Stimulated activated CD8-positive, alpha-beta memory T cell treated with anti-CD3 and anti-CD28 coated beads, Interleukin-4, amount 100 ng/mL, for 48 hours (primary cell): ENCODE measurements at regions not wholly inside any gene's neighbourhood (a gene's known extent, or its start where the extent isn't known, plus 50 kb on each side); places are given as distances from the start of the nearest gene placed in this dataset.
"Not testable (repeated sequence)": the region's sequence is repeated elsewhere in the genome, so short reads cannot be mapped to it uniquely, and the experiment has no call there.

Experiments
- DNase-seq: peaks from one replicate; pipeline ENCODE4 v3.0.0-alpha.2; 2020

GRCh38 chr19:30103981-30104380, 161.9 kb downstream of the URI1 start:
- DNase-seq = no peak

- DNase-seq = no peak
Measured at GRCh38 chr19:30105316-30105715, 163.3 kb downstream of the URI1 start.

- DNase-seq = no peak
Measured at GRCh38 chr19:30105727-30106126, 163.7 kb downstream of the URI1 start.

- no peak for DNase-seq
Measured at GRCh38 chr19:30106417-30107095, 164.5 kb downstream of the URI1 start.

- DNase-seq = no peak
Measured at GRCh38 chr19:30107251-30107650, 165.2 kb downstream of the URI1 start.

- no peak for DNase-seq
Measured at GRCh38 chr19:30109565-30109964, 167.5 kb downstream of the URI1 start.

GRCh38 chr19:30111021-30111855, 169.2 kb downstream of the URI1 start:
- no peak for DNase-seq

- DNase-seq = no peak
Measured at GRCh38 chr19:30112171-30112570, 170.1 kb downstream of the URI1 start.

GRCh38 chr19:30112666-30113065, 170.6 kb downstream of the URI1 start:
- DNase-seq = no peak

- no peak for DNase-seq
Measured at GRCh38 chr19:30113186-30113585, 171.1 kb downstream of the URI1 start.

GRCh38 chr19:30114095-30114494, 172.1 kb downstream of the URI1 start:
- DNase-seq = not testable (repeated sequence)

- DNase-seq = no peak
Measured at GRCh38 chr19:30115947-30116346, 173.9 kb downstream of the URI1 start.

GRCh38 chr19:30116530-30116929, 174.5 kb downstream of the URI1 start:
- DNase-seq = no peak

GRCh38 chr19:30116984-30117555, 175.0 kb downstream of the URI1 start:
- DNase-seq = no peak

GRCh38 chr19:30117636-30118145, 175.7 kb downstream of the URI1 start:
- DNase-seq = no peak

GRCh38 chr19:30118221-30118620, 176.2 kb downstream of the URI1 start:
- no peak for DNase-seq

- DNase-seq = no peak
Measured at GRCh38 chr19:30118760-30119159, 176.7 kb downstream of the URI1 start.

- DNase-seq = no peak
Measured at GRCh38 chr19:30119180-30119908, 177.3 kb downstream of the URI1 start.

GRCh38 chr19:30120860-30121484, 178.9 kb downstream of the URI1 start:
- no peak for DNase-seq

GRCh38 chr19:30122431-30122830, 180.4 kb downstream of the URI1 start:
- no peak for DNase-seq

- no peak for DNase-seq
Measured at GRCh38 chr19:30123119-30123518, 181.1 kb downstream of the URI1 start.

GRCh38 chr19:30123611-30124010, 181.6 kb downstream of the URI1 start:
- DNase-seq = no peak

- DNase-seq = no peak
Measured at GRCh38 chr19:30128211-30128610, 186.2 kb downstream of the URI1 start.
